H9 (cell line): ENCODE measurements at regions not wholly inside any gene's neighbourhood (a gene's known extent, or its start where the extent isn't known, plus 50 kb on each side); places are given as distances from the start of the nearest gene placed in this dataset.

Experiments used
- DNase-seq: peaks from one replicate; pipeline ENCODE4 v3.0.0-alpha.2; 2017
- H2AFZ ChIP-seq: one replicate; pipeline ENCODE4 v1.6.1; 2013; ENCODE audit warnings: mild to moderate bottlenecking, low read length, control low read depth, moderate library complexity
- H2AK5ac ChIP-seq: 2 replicates; pipeline ENCODE4 v1.6.1; 2013; ENCODE audit warnings: low read length, control low read depth, mixed read lengths; ENCODE audit not compliant: insufficient read length
- H2BK120ac ChIP-seq: one replicate; pipeline ENCODE4 v1.6.1; 2013; ENCODE audit warnings: low read depth, mild to moderate bottlenecking, low read length, control low read depth, inconsistent platforms; ENCODE audit not compliant: poor library complexity, severe bottlenecking
- H2BK12ac ChIP-seq: 2 replicates; pipeline ENCODE4 v1.6.1; 2013; ENCODE audit warnings: low read length, control low read depth, mixed read lengths, low read depth; ENCODE audit not compliant: insufficient read length
- H2BK15ac ChIP-seq: 2 replicates; pipeline ENCODE4 v1.6.1; 2013; ENCODE audit warnings: low read depth, low read length, control low read depth
- H2BK20ac ChIP-seq: one replicate; pipeline ENCODE4 v1.6.1; 2013; ENCODE audit warnings: low read depth, mild to moderate bottlenecking, low read length, control low read depth, inconsistent platforms; ENCODE audit not compliant: poor library complexity, severe bottlenecking
- H2BK5ac ChIP-seq: 2 replicates; pipeline ENCODE4 v1.6.1; 2013; ENCODE audit warnings: low read length, control low read depth, mixed read lengths; ENCODE audit not compliant: insufficient read length
- H3K14ac ChIP-seq: 2 replicates; pipeline ENCODE4 v1.6.1; 2013; ENCODE audit warnings: low read length, control low read depth; ENCODE audit not compliant: insufficient read depth
- H3K18ac ChIP-seq: 2 replicates; pipeline ENCODE4 v1.6.1; 2013; ENCODE audit warnings: low read depth, mild to moderate bottlenecking, mixed read lengths, low read length, control low read depth; ENCODE audit not compliant: insufficient read length
- H3K23ac ChIP-seq: 2 replicates; pipeline ENCODE4 v1.6.1; 2013; ENCODE audit warnings: low read length, control low read depth, mixed read lengths, low read depth; ENCODE audit not compliant: insufficient read length
- H3K23me2 ChIP-seq: 2 replicates; pipeline ENCODE4 v1.6.1; 2013; ENCODE audit warnings: low read depth, mild to moderate bottlenecking, mixed read lengths, low read length, control low read depth; ENCODE audit not compliant: insufficient read length, poor library complexity, severe bottlenecking
- H3K27ac ChIP-seq: 2 replicates; pipeline ENCODE4 v1.5.1; 2013; ENCODE audit warnings: low read length, control low read depth, mixed read lengths, low read depth; ENCODE audit not compliant: insufficient read length
- H3K27me3 ChIP-seq: 2 replicates; pipeline ENCODE4 v1.6.1; 2013; ENCODE audit warnings: low read length, control low read depth, inconsistent platforms; ENCODE audit not compliant: insufficient read depth
- H3K4ac ChIP-seq: 2 replicates; pipeline ENCODE4 v1.6.1; 2013; ENCODE audit warnings: low read depth, mild to moderate bottlenecking, control low read depth, inconsistent platforms, low read length, moderate library complexity
- H3K4me1 ChIP-seq: 2 replicates; pipeline ENCODE4 v1.6.1; 2013; ENCODE audit warnings: low read length, control low read depth, inconsistent platforms; ENCODE audit not compliant: insufficient read depth
- H3K4me2 ChIP-seq: 2 replicates; pipeline ENCODE4 v1.6.1; 2013; ENCODE audit warnings: low read length, control low read depth, mixed read lengths; ENCODE audit not compliant: insufficient read length, insufficient read depth
- H3K56ac ChIP-seq: 2 replicates; pipeline ENCODE4 v1.6.1; 2013; ENCODE audit warnings: low read depth, mild to moderate bottlenecking, mixed read lengths, low read length, control low read depth; ENCODE audit not compliant: insufficient read length
- H3K79me1 ChIP-seq: 2 replicates; pipeline ENCODE4 v1.6.1; 2013; ENCODE audit warnings: low read depth, mild to moderate bottlenecking, moderate library complexity, low read length, control low read depth, inconsistent platforms; ENCODE audit not compliant: insufficient read depth, poor library complexity, severe bottlenecking
- H3K79me2 ChIP-seq: 2 replicates; pipeline ENCODE4 v1.6.1; 2013; ENCODE audit warnings: low read length, control low read depth, inconsistent platforms; ENCODE audit not compliant: insufficient read depth
- H3K9ac ChIP-seq: 2 replicates; pipeline ENCODE4 v1.6.1; 2013; ENCODE audit warnings: low read length, control low read depth, mixed read lengths; ENCODE audit not compliant: insufficient read length; ENCODE audit errors: extremely low read depth
- H3K9me3 ChIP-seq: one replicate; pipeline ENCODE4 v1.6.1; 2013; ENCODE audit warnings: low read depth, low read length, inconsistent platforms; ENCODE audit not compliant: control insufficient read depth
- H3T11ph ChIP-seq: one replicate; pipeline ENCODE4 v1.6.1; 2013; ENCODE audit warnings: mild to moderate bottlenecking, low read length, control low read depth, inconsistent platforms
- H4K20me1 ChIP-seq: one replicate; pipeline ENCODE4 v1.6.1; 2013; ENCODE audit not compliant: control insufficient read depth, insufficient read length, insufficient read depth
- H4K5ac ChIP-seq: 2 replicates; pipeline ENCODE4 v1.6.1; 2013; ENCODE audit warnings: low read depth, mild to moderate bottlenecking, mixed read lengths, low read length, control low read depth; ENCODE audit not compliant: insufficient read length
- H4K8ac ChIP-seq: replicated peaks from 2 replicates; pipeline ENCODE4 v1.6.1; 2013; ENCODE audit warnings: low read length, control low read depth, mixed read lengths, low read depth; ENCODE audit not compliant: insufficient read length
- H4K91ac ChIP-seq: 2 replicates; pipeline ENCODE4 v1.6.1; 2013; ENCODE audit warnings: low read depth, mild to moderate bottlenecking, moderate library complexity, mixed read lengths, low read length, control low read depth; ENCODE audit not compliant: insufficient read length
- H3K27ac Mint-ChIP-seq, 3 experiments: 2 replicates in 2 of 3; 3 replicates in 1 of 3; pipeline ENCODE4 v1.8.0; 2020 to 2021; ENCODE audit warnings: mixed read lengths in 3 of 3, mild to moderate bottlenecking in 1 of 3, moderate library complexity in 1 of 3
- H3K27me3 Mint-ChIP-seq: 2 replicates; pipeline ENCODE4 v1.8.0; 2021; ENCODE audit warnings: low read depth, mild to moderate bottlenecking, moderate library complexity, mixed read lengths
- H3K36me3 Mint-ChIP-seq, 3 experiments: 2 replicates in 2 of 3; 3 replicates in 1 of 3; pipeline ENCODE4 v1.8.0; 2020 to 2021; ENCODE audit warnings: low read depth in 3 of 3, mixed read lengths in 3 of 3; ENCODE audit not compliant: insufficient read depth in 1 of 3
- H3K4me1 Mint-ChIP-seq, 2 experiments: 2 replicates each; pipeline ENCODE4 v1.8.0; 2020; ENCODE audit warnings: mixed read lengths in 2 of 2
- H3K4me3 Mint-ChIP-seq, 2 experiments: 2 replicates in 1 of 2; 3 replicates in 1 of 2; pipeline ENCODE4 v1.8.0; 2020 to 2021; ENCODE audit warnings: mild to moderate bottlenecking in 2 of 2, mixed read lengths in 2 of 2, moderate library complexity in 1 of 2
- H3K9me3 Mint-ChIP-seq, 2 experiments: 2 replicates in 1 of 2; 3 replicates in 1 of 2; pipeline ENCODE4 v1.8.0; 2020; ENCODE audit warnings: mild to moderate bottlenecking in 2 of 2, mixed read lengths in 2 of 2, moderate library complexity in 1 of 2
- WGBS: extraction: QIAGEN DNeasy Blood & Tissue Kit; methylation state at CpG from one replicate; pipeline ENCODE4 v1.1.7; 2013; ENCODE audit warnings: missing lambda C conversion rate, low lambda C conversion rate, mixed read lengths; ENCODE audit not compliant: insufficient read length; ENCODE audit errors: extremely low coverage; 5-methylcytosine and 5-hydroxymethylcytosine counted together
- TF ChIP-seq, protein P1 (sequence below): fragments of 200-600 bp; sonication (generic); conservative IDR thresholded peaks from 3 replicates; pipeline ENCODE4 v1.8.0; 2021; ENCODE audit warnings: antibody characterized with exemption, mild to moderate bottlenecking

DNA sequence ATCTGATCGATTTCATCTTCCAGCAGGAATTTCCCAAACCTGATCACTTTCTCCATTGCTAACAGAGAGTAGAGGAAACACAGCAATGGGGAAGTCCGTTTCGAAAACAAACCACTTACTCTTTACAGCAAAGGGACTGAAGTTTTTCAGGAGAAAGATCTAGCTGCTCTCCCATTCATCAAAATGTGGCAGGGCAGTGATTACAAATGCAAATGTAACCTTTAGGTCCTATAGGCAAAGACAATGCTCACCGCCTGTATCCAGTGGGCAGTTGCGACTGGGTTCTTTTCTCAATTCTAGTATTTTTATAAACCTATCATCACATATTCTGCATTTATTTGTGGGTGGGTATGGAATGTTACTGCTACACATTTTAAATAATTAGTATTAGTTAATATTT, 218.0 kb upstream of the ZFHX3 start:
- Histone ChIP-seq H4K20me1 (no peaks in the 10 kb centered on the region), H3K18ac (no peak overlapping the region), H2BK5ac (no peak overlapping the region), H3K4me2 (no peak overlapping the region), H3T11ph (no peak overlapping the region), H3K23ac (no peak overlapping the region), H3K56ac (no peak overlapping the region), H2BK15ac (no peak overlapping the region), H3K79me2 (no peaks in the 10 kb centered on the region), H3K27ac (no peak overlapping the region), H2AK5ac (no peak overlapping the region), H2AFZ (no peak overlapping the region), H4K5ac (no peak overlapping the region), H2BK12ac (no peak overlapping the region), H3K27me3 (no peaks in the 10 kb centered on the region), H3K9me3 (no peaks in the 10 kb centered on the region), H4K8ac (no peak overlapping the region), H2BK20ac (no peak overlapping the region), H4K91ac (no peak overlapping the region), H3K14ac (no peak overlapping the region), H3K23me2 (no peaks in the 10 kb centered on the region), H3K4ac (no peak overlapping the region), H2BK120ac (no peak overlapping the region), H3K4me1 (no peaks in the 10 kb centered on the region; the same call in 1 of the 2 replicates), H3K79me1 (no peaks in the 10 kb centered on the region), H3K9ac (no peak overlapping the region)
- Mint-ChIP-seq H3K27ac (no peak overlapping the region), H3K4me1 (peaks cover 10% of the 10 kb centered on the region in 2 experiments), H3K27me3 (no peaks in the 10 kb centered on the region), H3K9me3 (peaks cover 6% of the 10 kb centered on the region in 2 experiments; a peak in 4 of 5 replicates), H3K4me3 (no peak overlapping the region), H3K36me3 (peaks cover 0 to 5% (median 0%) of the 10 kb centered on the region in 3 experiments; a peak in 1 of 7 replicates)
- no peak for DNase-seq
- WGBS: no CpG with 5 or more reads among the region's 5 CpGs
- TF ChIP-seq, protein P1, sequence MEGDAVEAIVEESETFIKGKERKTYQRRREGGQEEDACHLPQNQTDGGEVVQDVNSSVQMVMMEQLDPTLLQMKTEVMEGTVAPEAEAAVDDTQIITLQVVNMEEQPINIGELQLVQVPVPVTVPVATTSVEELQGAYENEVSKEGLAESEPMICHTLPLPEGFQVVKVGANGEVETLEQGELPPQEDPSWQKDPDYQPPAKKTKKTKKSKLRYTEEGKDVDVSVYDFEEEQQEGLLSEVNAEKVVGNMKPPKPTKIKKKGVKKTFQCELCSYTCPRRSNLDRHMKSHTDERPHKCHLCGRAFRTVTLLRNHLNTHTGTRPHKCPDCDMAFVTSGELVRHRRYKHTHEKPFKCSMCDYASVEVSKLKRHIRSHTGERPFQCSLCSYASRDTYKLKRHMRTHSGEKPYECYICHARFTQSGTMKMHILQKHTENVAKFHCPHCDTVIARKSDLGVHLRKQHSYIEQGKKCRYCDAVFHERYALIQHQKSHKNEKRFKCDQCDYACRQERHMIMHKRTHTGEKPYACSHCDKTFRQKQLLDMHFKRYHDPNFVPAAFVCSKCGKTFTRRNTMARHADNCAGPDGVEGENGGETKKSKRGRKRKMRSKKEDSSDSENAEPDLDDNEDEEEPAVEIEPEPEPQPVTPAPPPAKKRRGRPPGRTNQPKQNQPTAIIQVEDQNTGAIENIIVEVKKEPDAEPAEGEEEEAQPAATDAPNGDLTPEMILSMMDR: no peak
